ENCODE measurements at regions not wholly inside any gene's neighbourhood (a gene's known extent, or its start where the extent isn't known, plus 50 kb on each side); places are given as distances from the start of the nearest gene placed in this dataset.

DNA sequence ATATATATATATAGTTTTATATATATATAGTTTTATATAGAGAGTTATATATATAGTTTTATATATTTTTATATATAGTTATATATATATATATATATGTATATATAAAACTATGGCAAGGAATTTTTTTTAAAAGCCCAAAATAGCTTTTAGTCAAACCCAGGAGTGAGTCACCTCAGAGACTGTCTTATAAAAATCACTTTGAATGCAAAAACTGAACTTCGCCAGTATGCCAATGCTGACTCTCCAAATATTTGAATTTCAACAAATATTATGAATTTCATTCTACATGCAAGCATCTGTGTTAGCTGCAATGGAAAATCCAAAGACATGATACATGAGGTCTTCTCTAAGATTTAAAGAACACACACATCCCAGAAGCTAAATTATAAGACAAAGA lies 132.8 kb upstream of the NR2F2 start:
- TF ChIP-seq POLR2A (IDR thresholded peaks at IDR 0.05): no peak
- TF ChIP-seq, protein P1, sequence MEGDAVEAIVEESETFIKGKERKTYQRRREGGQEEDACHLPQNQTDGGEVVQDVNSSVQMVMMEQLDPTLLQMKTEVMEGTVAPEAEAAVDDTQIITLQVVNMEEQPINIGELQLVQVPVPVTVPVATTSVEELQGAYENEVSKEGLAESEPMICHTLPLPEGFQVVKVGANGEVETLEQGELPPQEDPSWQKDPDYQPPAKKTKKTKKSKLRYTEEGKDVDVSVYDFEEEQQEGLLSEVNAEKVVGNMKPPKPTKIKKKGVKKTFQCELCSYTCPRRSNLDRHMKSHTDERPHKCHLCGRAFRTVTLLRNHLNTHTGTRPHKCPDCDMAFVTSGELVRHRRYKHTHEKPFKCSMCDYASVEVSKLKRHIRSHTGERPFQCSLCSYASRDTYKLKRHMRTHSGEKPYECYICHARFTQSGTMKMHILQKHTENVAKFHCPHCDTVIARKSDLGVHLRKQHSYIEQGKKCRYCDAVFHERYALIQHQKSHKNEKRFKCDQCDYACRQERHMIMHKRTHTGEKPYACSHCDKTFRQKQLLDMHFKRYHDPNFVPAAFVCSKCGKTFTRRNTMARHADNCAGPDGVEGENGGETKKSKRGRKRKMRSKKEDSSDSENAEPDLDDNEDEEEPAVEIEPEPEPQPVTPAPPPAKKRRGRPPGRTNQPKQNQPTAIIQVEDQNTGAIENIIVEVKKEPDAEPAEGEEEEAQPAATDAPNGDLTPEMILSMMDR (IDR thresholded peaks at IDR 0.05): no peak
